Activated CD8-positive, alpha-beta memory T cell treated with anti-CD3 and anti-CD28 coated beads for 4 hours (primary cell): ENCODE measurements at regions not wholly inside any gene's neighbourhood (a gene's known extent, or its start where the extent isn't known, plus 50 kb on each side); places are given as distances from the start of the nearest gene placed in this dataset.
"Not testable (repeated sequence)": the region's sequence is repeated elsewhere in the genome, so short reads cannot be mapped to it uniquely, and the experiment has no call there.

ENCODE experiments used
- DNase-seq, 2 donors: peaks; one replicate each; pipeline ENCODE4 v3.0.0-alpha.2; 2020; ENCODE audit warnings: low read depth in 2 of 2

DNA sequence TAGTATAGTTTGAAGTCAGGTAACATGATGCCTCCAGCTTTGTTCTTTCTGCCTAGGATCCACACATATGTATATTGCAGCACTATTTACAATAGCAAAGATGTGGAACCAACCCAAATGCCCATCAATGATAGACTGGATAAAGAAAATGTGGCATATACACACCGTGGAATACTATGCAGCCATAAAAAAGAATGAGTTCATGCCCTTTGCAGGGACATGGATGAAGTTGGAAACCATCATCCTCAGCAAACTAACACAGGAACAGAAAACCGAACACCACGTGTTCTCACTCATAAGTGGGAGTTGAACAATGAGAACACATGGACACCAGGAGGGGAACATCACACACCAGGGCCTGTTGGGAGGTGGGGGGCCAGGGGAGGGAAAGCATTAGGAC lies 1111.5 kb downstream of the BRD1 start:
- DNase-seq, result not testable (repeated sequence)

DNA sequence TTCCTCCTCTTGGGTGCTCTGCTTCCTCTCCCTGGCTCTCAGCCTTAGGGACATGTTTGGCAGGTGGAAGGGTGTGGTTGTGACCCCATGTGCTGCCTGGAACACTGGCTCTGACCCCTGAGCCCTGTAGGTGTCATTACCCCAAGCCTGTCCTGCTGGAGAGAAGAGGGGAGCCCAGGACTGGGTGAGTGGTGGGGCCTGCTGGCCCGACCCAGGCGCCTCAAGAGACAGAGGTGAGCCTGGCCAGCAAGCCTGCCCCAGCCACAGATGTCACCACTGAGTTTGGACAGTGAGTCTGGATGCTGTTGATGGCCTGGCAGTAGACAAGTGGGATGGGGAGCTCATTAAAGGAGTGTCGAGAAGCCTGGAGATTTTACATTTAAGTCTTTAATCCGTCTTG lies 1112.2 kb downstream of the BRD1 start:
- no peak for DNase-seq

DNA sequence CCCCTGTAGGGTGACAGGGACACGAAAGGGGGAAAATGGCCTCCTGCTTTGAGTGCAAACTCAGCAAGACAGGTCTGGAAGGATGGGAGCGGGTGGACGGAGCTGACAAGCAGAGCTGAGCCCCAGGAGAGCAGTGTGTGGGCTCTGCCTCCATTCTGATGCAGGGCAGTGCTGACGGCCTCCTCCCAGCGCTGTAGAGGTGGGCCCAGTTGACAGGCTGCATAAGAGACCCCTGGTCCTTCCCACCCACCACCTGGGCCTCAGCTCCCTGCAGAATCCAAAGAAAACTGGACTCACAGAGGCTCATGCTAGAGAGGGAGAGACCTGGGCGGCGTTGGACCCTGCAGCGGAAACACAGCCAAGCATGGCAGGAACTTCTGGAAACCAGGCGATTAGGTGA lies 1113.4 kb downstream of the BRD1 start:
- no peak for DNase-seq

DNA sequence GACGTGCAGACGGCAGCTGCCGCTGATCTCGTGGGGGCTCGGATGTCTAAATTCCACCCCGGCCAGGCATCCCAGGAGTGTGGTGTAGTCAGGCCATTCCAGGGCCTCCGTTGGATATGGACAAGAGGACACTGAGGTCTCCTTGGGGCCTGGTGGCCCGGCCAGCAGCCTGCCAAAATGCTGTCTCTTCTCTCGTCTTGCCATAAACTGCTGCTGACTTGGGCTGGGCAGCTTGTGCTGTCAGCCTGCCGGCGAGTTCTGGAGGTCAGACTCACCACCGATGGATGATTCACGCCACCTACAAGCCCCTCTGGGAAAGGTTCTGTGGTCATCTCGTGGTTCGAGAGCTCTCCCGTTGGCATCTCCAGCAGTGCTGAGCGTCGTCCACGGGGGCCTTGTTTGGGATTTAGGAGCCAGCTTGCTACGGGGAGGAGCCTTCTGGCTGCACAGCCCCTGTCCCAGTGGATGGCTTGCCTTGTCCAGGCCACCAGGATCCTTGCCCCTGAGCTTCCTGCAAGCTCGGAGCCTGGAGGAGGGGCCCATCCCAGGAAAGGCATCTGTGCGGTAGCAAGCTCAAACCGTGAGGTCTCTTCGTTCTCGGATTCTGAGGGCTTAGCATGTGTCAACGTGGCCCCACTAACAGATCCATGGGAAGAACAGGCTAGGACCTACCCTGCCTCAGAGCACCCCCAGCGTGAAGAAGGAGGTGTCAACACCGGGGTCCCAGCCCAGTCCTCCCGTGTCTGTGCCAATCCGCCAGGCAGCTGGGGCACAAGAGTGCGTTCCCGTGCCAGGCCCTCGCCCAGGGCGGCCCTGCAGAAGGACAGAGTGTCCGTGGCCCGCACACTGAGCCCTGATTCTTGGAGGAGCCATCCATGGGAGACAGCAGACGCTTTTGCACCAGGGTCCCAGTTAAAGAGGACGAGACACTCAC lies 1114.1 kb downstream of the BRD1 start:
- DNase-seq, result no peak

DNA sequence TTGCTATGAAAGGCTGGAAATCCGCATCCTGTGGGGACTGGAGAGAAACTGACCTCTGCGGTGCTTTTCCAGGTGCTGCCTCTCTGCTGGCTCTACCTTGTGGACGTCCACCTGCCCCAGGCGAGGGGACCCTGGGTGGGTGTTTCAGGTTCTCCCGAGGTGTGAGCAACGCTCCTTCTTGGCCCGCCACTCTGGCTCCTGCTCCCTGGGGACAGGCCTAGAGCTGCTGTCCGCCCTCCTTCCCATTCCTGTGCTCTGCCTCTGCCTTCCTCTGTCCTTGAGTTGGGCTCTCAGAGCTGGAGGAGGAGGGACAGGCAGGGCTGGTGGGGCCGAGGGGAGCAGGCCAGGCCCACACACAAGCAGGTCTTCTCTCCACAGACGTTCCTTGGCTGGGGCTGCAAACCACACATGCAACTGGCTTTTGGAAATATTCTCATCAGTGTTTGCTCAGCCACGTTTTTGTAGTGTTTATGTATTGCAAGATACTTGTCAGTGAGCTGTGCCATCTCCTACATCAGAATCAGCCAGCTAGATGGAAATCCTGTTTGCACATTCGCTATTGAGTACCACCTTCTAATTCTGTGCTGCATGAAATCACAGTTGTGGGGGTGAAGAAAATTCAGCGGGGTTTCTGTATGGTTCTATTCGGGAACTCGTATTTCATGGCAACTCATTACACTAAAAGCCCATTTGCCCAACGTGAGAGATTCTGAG lies 1115.0 kb downstream of the BRD1 start:
- no peak for DNase-seq

DNA sequence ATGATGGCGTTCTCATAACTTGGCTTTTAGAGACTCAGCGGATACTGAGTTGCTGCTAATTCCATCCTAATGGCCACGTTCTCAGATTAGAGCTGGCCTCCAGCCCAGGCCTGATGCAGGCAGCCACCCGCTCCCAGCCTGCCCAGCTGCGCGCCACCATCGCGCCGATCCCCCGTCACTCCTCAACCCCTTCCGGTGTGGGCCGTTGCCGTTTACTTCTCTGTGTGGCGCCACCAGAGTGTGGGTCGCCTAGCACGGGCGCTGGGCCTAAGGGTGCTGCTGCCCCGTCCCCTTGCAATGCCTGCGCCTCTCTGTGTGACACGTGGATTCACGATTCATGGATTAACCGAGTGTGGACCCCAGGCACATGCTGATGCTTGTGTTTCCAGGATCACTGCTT lies 1116.0 kb downstream of the BRD1 start:
- DNase-seq, result no peak

DNA sequence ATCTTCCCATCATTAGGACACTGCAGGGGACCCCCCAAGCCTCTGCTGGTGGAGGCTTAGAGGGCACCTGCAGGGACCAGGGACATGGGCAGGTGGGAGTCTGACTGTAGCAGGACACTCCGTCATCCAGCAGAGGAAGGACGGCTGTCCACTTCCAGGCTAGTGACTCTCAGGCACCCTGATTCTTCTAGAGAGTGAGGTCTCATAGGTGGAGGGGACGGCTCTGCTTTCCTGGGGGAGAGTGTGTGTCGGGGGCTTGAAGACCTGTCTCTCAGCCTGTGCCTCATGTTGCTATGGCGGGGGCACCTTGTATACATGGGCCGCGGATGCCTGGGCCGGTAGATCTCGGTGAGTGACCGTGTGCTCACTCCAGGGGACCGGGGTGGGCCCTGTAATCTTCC lies 1116.6 kb downstream of the BRD1 start:
- DNase-seq, result no peak

DNA sequence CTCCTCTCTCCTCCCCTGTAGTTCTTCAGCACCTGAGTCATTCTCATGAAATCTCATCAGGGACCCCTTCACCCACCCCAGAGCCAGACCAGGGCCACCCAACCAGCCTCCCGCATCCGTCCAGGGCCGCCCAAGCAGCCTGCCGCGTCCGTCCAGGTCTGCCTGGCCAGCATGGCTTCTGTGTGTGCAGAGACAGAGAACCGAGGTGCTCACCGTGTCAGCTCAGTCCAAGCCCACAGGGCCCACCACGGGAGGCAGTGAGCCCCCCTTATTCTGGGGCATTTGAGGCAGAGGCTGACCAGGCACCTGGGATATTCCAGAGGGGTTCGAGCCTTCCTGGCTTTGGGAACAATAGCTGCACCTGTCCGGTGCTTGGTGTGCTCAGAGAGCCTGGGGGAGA lies 1117.3 kb downstream of the BRD1 start:
- no peak for DNase-seq

DNA sequence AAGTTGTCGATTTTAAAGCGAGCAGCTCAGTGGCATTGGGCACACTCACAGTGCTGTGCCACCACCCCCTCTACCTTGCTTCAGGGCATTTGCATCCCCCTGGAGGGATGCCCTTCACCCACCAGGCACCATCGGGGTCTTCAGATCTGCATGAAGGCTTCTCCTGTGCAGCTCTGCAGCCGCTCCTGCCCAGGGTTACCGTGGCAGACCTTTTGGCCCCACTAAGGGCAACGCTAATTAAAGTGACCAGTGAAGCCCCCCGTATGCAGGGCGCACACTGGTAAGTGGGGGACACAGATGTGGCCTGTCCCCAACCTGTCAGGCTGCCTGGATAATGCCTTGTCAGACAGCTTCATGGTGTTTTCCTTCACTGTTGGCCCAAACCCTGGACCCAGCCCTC lies 1117.7 kb downstream of the BRD1 start:
- no peak for DNase-seq

DNA sequence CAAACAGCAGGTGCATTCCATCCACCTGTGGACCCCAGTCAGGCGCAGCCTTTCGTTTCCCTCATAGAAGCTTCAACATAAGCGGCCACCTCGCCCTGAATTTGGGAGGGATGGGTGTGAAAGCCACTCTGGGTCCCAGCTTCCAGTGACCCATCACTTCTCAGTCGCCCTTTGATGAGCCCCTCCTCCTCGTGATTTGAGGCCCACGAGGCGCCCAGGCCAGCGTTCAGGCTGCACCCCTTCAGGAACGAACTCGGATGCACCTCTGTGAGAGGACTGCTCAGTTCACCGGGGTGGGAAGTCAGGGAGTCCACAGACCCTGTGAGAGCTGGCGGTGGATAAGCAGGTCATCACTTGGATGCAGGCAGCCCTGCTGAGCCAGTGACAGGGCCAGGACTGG lies 1118.2 kb downstream of the BRD1 start:
- DNase-seq, result no peak

DNA sequence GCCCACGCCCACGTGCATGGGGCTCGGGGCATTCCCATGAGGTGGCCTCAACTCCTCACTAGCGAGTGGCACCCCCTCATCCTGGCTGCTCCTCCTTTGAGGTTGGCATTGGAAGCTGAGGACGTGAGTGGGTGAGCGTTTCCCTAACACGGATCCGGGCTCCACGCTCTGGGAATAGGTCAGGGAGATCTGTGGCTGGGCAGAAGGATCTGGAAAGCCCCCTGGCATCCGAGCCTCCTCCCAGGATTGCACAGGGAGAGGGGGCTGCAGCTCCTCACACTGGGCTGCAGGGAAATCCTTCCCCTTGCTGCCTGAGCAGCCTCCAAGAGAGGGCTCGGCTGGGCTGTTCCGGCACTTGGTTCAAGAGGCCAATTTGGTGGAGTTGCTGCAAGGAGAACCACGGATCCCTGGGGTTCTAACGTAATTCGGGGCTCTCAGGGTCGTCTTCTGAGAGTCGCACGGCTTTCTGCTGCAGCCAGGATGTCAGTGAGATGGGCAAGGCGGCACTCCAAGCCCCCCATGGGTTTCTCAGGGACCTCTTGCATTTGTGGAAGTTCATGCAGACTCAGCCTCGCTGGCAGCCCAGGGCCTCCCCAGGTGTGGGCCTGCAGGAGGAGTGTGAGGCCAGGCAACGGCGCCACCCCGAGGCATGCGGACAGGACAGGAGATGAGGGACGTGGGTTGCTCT lies 1119.0 kb downstream of the BRD1 start:
- no peak for DNase-seq

DNA sequence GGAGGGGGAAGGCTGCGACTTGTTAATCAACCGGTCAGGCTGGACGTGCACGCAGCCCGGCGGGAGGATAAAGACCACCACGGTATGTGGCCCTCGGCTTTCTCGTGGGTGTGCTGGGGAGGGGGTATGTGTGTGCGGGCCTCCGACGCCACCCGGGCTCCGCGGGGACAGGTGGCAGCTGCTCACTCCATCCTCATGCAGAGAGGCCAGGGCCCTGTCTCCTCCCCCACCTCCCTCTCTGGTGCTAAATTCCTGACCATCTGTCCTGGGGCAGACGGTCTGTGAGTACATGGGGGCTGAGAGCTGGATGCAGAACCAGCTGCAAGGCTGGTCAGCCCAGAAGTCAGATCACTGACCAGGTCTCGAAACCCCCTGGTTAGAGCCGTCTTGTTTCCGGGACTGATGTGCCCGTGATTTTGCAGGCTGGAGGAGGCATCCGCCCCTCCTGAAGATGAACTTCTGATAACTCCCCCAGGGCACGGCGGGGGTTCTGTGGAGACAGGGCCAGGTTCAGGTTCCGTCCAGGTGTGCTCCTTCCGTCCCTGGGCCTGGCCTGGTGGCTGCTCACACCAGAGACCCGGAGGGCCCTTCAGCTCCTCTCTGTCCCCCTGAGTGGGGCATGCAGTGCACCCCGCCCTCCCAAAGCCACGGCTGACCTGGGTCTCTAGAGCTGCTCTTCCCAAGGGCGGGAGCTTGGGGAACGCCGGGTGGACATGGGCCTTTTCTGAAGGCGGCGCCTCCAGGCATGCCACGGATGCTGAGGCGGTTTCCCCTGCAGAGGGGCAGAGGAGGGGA lies 1119.7 kb downstream of the BRD1 start:
- DNase-seq, result no peak

DNA sequence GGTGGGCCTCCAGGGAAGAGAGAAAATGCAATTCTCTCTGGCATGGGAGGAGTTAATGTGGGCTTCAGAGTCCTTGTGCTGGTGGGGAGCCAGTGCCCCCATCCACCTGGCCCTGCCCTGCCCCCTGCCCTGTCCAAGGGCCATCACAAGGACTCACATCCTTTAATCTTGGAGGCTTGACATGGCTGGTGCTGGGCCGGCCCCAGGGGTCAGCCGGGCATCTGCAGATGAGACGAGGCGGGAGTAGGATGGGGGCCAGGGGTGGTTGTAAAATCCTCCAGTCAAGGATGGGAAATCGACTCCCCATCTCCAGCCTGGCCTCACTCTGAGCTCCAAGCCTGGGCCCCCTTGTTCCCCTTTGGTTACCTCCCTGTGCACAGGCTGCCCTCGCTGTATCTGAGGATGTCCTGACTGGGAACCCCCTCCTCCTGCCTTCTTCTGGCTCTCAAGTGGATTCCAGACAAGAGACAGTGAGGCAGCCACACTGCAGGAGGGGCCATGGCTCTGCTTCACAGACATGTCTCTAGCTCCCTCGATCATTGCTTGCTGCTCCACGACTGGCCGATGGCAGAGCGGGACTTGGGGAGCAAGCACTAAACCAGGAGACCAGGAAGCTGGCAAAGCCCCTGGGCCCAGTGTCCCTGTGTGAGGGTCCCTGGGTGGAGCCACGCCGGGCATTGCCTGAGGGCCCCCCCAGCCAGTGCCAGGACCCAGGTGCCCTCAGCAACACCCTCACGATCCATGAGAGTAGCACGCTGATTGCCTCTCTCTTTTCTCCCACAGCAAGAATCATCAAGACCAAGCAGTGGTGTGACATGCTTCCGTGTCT lies 1120.5 kb downstream of the BRD1 start:
- no peak for DNase-seq

DNA sequence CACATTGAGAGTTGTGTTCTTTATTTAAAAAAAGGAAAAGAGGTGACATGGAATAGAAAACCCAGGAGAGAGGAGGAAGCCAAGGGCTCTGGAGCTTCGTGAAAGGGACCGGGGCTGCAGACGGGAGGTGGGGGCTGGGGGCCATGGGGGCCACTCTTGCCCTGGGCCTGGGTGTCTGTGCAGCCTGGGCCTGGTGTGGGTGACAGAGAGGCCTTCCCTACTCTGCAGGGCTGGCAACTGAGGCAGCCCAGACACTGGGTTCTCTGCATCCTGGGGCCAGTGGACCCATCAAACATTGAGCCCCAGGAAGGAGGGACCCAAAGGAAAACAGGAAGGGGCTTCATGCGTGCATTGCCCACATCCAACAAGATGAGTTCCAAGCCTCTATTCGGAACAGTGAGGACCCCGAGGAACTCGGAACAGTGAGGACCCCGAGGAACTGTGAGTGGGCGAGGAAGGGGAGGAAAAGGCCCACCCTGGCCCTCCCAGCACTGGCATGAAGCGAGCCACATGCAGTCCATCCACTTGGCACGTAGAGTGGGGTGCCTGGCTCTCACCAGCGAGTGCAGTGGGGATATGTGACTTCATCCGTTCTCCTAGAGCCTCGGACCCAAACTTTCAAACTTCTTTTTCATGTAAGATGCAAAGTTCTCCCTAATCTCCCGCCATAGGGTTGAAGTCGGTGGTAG lies 1121.6 kb downstream of the BRD1 start:
- no peak for DNase-seq

DNA sequence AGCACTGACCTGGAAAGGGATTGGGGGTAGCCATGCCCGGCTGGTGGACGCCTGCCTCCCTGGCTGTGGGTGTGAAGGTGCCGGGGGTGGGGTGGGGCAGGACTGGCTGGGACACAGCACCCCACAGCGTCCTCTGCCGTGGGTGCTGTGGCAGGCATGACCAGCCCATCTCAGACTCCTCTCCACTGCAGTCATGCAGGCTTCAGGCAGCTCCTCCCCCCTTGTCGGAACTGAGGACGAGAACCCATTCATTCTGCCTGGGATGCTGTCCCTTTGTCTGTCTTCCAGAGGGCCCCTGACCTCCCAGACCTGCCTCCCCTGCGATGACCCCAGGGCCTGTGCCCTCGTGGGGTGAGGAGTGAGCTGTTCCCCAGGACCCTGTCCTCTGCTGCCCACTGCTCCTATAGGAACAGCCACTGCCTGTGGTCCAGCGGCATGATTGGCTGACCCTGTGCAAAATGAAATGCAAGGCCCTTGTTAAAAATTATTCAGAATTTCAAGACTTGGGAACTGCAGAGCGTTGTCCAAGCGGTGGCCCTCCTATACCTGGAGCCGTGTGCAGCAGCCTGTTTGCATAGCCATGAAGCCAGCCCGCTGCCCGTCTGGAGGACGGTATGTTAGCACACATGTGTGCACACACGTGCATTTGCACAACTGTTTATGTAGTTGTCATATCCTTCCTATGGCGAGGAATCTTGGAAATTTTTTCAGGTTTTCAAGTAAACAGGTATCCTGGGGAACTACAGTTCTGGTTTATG lies 1122.3 kb downstream of the BRD1 start:
- DNase-seq, result no peak

DNA sequence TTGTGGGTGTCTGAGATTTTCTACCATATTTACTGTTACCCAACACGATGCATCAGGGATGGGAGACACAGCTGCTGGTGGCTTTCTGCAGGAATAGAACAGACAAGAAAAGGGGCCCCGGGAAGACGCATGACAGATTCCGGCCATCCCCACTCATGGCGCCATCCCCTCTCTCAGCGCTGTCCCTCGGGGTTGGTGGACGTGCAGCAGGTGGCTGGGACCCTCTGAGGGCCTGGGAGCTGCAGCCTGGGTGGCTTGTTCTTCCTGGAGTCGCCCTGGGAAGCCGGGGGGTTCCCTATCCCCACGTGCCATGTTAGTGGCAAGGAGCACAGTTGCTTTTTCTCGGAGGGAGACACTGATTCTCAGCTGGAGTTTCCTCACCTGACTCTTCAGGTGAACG lies 1123.3 kb downstream of the BRD1 start:
- DNase-seq, result no peak

DNA sequence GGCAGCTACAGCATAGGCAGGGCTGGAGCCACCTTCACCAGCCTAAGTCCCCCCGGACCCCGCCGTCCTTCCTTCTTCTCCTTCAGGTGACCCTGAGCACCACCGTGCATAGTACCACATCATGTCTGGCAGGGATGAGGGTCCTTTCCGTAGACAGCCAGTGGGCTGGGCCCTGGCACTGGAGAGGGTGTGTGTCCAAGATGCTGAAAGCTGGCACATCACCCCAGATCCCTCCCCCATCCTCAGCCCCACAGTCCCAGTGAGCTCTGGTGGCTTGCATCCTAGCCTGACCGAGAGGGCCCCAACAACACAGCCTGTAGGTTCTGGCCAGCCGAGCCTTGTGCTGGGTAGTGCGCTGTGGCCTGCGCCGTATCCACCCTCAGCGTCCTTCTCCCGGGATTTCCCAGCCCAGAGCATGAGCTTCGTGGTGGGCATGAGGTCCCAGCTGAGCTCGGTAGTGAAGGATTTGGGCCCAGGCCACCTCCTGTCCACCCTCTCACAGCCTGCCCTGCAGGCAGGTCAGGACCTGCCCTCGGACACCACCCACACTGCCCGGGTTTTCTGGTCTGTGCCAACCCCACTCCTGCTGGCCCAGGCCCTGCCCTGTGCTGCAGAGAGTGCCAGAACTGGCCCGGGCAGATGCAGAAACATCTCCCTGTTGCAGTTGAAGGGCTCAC lies 1124.3 kb downstream of the BRD1 start:
- no peak for DNase-seq

DNA sequence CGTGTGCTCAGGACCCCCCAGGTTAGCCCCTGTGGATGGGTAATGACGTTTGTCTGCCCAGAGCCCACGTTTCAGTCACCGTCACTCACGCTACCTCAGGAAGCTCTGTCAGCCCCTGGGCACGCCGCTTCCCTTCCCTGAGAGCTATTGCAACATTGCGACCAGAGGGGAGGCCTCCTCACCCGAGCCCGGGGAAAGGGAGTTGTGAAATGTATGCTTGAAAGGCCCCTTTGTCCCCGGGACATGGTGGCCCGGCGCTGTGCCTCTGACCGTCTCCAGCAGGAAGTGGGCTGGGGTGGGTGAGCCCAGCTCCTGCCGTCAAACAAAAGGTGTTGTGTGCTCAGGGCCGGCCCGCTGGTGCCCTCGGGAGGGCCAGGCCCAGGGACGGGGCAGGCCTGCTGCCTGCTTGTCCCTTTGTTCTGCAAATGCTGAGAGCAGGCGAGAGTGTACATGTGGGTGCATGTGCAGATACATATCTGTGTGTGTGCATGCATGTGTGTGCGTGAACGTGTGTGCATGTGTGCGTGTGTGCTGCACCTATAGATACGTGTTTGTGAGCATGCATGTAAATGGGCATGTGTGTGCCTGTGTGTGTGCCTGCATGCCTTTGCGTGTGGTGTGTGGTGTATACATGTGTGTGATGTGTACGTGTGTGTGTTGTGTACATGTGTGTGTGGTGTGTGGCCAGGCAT lies 1125.0 kb downstream of the BRD1 start:
- no peak for DNase-seq
